ENCODE measurements at regions not wholly inside any gene's neighbourhood (a gene's known extent, or its start where the extent isn't known, plus 50 kb on each side); places are given as distances from the start of the nearest gene placed in this dataset.
A peak's percentile ranks its signal among the peaks of the same experiment; 100 is the strongest.
"Not testable (repeated sequence)": the region's sequence is repeated elsewhere in the genome, so short reads cannot be mapped to it uniquely, and the experiment has no call there.

DNA sequence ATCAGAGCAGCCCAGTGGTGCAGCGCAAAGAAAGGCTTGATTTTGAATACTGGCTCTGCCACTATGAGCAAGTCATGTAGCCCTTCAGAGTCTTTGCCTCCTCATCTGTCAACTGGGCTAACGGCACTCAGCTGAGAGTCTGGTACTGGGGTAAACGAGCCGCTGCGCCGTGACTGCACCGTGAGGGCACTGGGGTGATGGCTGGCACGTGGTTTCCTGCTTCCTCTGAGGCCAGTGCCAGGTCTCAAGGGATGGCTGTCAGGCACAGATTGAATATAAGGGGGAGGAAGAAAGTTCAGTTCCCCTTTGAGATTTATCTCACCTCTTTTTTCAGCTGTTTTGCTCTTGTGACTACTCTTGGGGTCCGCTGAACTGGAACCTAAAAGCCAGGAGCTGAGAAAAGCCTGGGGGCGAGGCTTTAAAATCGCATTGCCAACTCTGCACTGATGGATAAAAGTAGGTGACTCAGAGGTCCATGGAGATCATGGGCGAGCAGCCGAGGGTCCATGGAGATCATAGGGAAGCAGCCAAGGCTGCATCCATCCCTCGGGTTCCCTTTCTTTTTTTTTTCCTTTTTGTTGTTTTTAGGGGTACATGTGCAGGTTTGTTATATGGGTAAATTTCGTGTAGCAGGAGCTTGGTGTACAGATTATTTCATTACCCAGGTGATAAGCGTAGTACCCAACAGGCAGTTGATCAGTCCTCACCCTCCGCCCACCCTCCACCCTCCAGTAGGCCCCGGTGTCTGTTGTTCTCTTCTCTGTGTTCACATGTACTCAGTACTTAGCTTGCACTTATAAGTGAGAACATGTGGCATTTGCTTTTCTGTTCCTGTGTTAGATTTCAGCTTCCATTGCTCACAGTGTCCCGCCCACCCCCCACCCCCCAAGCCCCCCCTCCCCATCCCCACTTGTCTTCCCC lies 114.3 kb downstream of the SPP2 start:
- peak; percentile 74 for ATAC-seq
- H3K27me3 Mint-ChIP-seq = no peaks in the 10 kb centered on the region
- DNase-seq = peak; percentile 60
- no peaks in the 10 kb centered on the region for H3K9me3 Mint-ChIP-seq (ENCODE audit: low read depth)
- peaks cover 16% of the 10 kb centered on the region for H3K4me1 Mint-ChIP-seq
- CTCF ChIA-PET = interaction anchor here (1.3 kb wide), 1 partner anchor 336 kb away, joined by 3 read pairs; no protein-coding TSS in a partner anchor
- H3K27ac Mint-ChIP-seq = no peak overlapping the region
- H3K4me3 Mint-ChIP-seq = no peak overlapping the region
- H3K36me3 Mint-ChIP-seq = no peaks in the 10 kb centered on the region

DNA sequence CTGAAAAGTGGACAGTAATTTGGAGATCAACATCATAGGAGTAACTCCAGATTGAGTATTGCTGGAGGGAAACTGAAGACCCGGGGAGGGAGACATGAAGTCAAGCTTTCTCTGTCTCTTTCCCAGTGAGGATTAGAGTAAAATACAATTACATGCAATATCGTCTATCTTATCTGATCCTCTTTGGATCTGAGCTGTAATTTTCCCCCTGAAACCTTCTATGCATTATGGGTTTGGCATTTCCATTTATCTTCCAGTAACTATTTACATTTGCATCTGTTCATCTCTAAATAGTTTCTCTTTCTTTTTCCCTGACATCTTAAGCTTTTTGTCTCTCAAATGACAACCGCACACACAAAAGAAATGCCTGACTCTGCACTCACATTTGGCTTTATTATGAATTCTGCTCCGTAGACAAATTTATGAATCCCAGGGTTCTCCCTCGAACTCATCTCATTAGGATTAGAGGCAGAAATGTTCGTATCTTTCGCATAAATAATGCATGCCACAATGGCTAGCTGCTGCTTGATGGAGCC lies 113.1 kb downstream of the SPP2 start:
- Mint-ChIP-seq H3K36me3 (no peaks in the 10 kb centered on the region), H3K27ac (no peak overlapping the region), H3K27me3 (no peaks in the 10 kb centered on the region), H3K4me3 (no peak overlapping the region), H3K9me3 (ENCODE audit: low read depth) (no peaks in the 10 kb centered on the region), H3K4me1 (peaks cover 21% of the 10 kb centered on the region)
- CTCF ChIA-PET = interaction anchor here (0.9 kb wide), 1 partner anchor 337 kb away, joined by 3 read pairs; no protein-coding TSS in a partner anchor
- ATAC-seq = no peak
- no peak for DNase-seq

DNA sequence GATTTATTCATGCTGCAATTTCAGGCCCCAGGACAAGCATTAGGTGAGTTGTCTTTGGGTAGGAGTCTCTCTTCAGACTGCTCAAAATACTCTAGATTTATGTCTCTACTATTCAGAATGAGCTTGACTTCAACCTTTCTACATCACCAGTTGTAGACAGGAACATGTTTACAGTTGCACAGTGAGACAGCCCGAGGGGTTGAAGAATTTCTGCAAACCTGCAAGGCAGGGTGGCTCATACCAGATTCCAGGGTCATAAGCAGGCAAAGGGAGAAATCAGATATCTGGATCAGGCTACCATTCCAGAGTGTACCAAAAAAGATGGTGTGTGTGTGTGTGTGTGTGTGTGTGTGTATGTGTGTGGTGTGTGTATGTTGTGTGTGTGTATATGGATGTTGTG lies 112.4 kb downstream of the SPP2 start:
- no peak overlapping the region for H3K27ac Mint-ChIP-seq
- no peaks in the 10 kb centered on the region for H3K27me3 Mint-ChIP-seq
- ATAC-seq = no peak
- H3K4me3 Mint-ChIP-seq = no peak overlapping the region
- no peaks in the 10 kb centered on the region for H3K9me3 Mint-ChIP-seq (ENCODE audit: low read depth)
- peaks cover 25% of the 10 kb centered on the region for H3K4me1 Mint-ChIP-seq
- no peak for DNase-seq
- peaks cover 1% of the 10 kb centered on the region for H3K36me3 Mint-ChIP-seq
- CTCF ChIA-PET = interaction anchor here (0.9 kb wide), 1 partner anchor 338 kb away, joined by 3 read pairs; no protein-coding TSS in a partner anchor

DNA sequence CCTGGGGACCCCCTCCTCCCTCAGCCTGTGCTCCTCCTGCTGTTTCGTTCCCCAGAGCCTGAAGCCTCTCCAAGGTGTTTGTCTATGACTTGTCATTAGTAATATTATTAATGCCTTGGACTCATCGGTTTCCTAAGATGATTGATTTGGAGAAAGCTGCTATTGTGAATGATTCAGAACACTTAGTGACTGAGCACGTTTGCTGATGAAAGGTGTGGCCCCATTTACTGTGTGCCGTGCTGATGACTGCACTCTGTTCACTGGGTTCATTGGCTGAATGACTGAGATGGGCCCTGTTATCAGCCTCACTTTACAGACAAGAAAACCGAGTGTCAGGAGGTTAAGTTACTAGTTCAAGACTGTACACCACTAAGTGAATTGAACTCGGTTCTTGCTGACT lies 111.4 kb downstream of the SPP2 start:
- CTCF ChIA-PET = no interaction called here
- H3K4me3 Mint-ChIP-seq = no peak overlapping the region
- no peak for ATAC-seq
- peaks cover 25% of the 10 kb centered on the region for H3K4me1 Mint-ChIP-seq
- no peak overlapping the region for H3K27ac Mint-ChIP-seq
- H3K27me3 Mint-ChIP-seq = no peaks in the 10 kb centered on the region
- H3K9me3 Mint-ChIP-seq (ENCODE audit: low read depth) = no peaks in the 10 kb centered on the region
- DNase-seq = no peak
- H3K36me3 Mint-ChIP-seq = peaks cover 1% of the 10 kb centered on the region

DNA sequence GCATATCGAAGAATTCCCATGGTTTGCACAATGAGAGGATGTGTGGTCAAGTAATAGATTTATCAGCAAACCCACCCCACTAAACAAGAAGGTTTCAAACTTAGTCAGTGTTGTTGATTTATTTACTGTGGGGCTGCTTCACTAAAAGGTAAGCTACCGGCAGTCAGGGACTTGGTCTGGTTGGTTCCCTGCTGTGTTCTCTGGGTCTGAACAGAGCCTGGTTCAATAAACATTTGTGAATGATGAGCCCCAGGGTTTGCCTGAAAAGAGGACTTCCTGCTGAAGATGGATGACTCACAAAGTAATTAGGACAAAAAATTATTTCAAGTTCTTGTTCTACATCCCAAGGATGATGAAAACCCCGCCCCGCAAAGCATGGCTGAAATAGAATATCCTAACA lies 108.3 kb downstream of the SPP2 start:
- H3K4me1 Mint-ChIP-seq = peaks cover 12% of the 10 kb centered on the region
- ATAC-seq (no peak), DNase-seq (no peak)
- H3K4me3 Mint-ChIP-seq = no peak overlapping the region
- H3K36me3 Mint-ChIP-seq = peaks cover 3% of the 10 kb centered on the region
- no peak overlapping the region for H3K27ac Mint-ChIP-seq
- CTCF ChIA-PET = no interaction called here
- H3K9me3 Mint-ChIP-seq (ENCODE audit: low read depth) = no peaks in the 10 kb centered on the region
- H3K27me3 Mint-ChIP-seq = peaks cover 4% of the 10 kb centered on the region

DNA sequence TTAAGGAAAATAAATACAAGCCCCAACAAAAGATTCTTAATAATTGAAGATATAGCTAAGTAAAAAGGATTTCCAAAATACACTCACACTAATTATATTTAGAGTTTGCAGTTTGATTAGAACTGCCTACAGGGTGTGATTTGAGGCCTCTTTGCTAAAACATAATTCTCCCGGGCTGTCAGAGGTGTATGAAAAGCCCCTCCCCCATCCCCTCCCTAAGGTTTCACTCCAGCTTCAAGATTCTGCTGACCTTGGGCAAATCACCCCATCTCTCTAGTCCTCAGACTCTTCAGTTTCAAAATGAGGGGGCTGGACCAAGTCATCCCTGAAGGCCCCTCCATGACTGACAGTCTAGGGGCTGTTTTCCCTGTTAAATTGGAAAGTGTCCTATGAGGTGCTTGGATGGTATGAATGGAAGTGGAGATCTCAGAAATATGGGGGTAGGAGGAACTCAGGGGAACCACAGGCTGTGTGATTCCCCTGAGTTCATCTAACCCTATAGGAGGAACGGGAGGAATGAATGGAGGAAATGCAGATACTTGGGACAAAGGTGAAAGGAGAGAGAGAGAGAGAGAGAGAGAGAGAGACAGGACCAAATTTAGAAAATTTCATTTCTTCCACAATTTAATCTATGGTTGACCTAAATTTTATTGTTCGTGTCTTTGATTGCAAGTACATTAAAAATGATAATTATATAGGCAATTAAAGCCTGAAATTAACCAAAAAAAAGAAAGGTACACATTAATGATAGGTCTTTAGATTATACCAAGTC lies 107.5 kb downstream of the SPP2 start:
- CTCF ChIA-PET = no interaction called here
- no peak for DNase-seq
- H3K27ac Mint-ChIP-seq = peak overlapping the region; percentile 5

DNA sequence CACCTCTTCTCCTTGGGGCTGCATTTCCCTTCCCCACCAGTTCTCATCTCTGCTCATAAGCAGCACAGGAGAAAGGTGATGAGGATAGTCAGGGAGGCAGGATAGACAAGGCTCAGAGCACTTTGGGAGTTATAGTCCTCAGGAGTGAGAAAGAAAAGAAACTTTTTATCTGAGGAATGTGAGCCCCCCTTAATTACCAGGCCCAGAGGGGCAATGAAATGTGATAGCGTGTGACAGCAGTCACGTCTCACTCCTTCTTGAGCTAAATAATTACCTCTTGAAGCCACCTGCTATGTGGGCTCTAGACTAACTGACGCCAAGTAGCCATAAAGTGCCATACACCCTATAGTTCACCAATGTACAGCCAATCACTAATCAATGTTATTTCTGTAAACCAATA lies 105.8 kb downstream of the SPP2 start:
- H3K9me3 Mint-ChIP-seq (ENCODE audit: low read depth) = no peaks in the 10 kb centered on the region
- H3K36me3 Mint-ChIP-seq = peaks cover 7% of the 10 kb centered on the region
- no peak overlapping the region for H3K4me3 Mint-ChIP-seq
- H3K4me1 Mint-ChIP-seq = peaks cover 9% of the 10 kb centered on the region
- peaks cover 4% of the 10 kb centered on the region for H3K27me3 Mint-ChIP-seq
- CTCF ChIA-PET = interaction anchor here (1.0 to 1.2 kb wide), 3 partner anchors 13 to 344 kb away, joined by 3 to 5 read pairs (median 4); no protein-coding TSS in a partner anchor
- H3K27ac Mint-ChIP-seq = no peak overlapping the region
- ATAC-seq (no peak), DNase-seq (no peak)

More for the DNA sequence above, 107.5 kb downstream of the SPP2 start:
- Mint-ChIP-seq H3K4me1 (peaks cover 9% of the 10 kb centered on the region), H3K4me3 (no peak overlapping the region), H3K36me3 (peaks cover 6% of the 10 kb centered on the region), H3K9me3 (ENCODE audit: low read depth) (no peaks in the 10 kb centered on the region), H3K27me3 (peaks cover 4% of the 10 kb centered on the region)
- ATAC-seq = no peak

DNA sequence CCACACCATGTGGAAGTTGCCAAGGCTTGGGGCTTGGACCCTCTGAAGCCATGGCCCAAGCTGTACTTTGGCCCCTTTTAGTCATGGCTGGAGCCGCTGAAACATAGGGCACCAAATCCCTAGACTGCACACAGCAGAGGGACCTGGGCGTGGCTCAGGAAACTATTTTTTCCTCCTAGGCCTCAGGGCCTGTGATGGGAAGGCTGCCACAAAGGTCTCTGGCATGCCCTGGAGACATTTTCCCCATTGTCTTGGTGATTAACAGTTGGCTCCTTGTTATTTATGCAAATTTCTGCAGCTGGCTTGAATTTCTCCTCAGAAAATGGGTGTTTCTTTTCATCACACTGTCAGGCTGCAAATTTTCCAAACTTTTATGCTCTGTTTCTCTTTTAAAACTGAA lies 102.3 kb downstream of the SPP2 start:
- DNase-seq, ATAC-seq: not testable (repeated sequence)
- H3K4me1 Mint-ChIP-seq = peaks cover 12% of the 10 kb centered on the region

DNA sequence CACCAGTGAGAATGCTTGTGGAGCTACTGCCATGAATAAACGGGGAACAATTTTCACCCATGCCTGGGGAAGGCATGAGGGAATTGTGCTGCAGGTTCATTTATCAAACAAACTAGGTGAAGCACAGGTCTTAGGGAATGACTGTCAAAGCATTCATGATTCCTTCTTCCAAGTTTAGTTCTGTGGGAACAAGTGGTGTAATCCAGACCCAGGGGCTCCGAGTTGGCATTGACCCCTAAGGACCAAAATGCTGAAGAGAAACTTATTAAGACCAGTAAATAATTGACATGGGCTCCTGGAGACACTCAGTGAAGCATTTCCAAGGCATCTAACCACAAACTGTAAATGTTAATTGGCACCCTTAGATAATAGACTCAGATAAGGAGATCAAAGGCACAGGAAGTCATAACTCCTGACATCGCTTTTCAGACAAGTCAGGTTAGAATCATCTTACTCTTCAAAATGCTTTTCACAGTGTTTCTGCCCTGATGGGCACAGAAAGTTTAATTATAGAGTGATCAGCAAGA lies 96.9 kb downstream of the SPP2 start:
- CTCF ChIA-PET = interaction anchor here (1.0 to 4.6 kb wide), 4 partner anchors 12 to 398 kb away, joined by 3 to 21 read pairs (median 5); no protein-coding TSS in a partner anchor
- Mint-ChIP-seq H3K27me3 (no peaks in the 10 kb centered on the region), H3K9me3 (ENCODE audit: low read depth) (peaks cover 2% of the 10 kb centered on the region), H3K4me1 (peaks cover 26% of the 10 kb centered on the region), H3K27ac (no peak overlapping the region), H3K4me3 (no peak overlapping the region), H3K36me3 (peaks cover 12% of the 10 kb centered on the region)
- no peak for ATAC-seq
- no peak for DNase-seq

More for the DNA sequence above, 102.3 kb downstream of the SPP2 start:
- CTCF ChIA-PET = interaction anchor here (1.3 kb wide), 1 partner anchor 17 kb away, joined by 3 read pairs; no protein-coding TSS in a partner anchor
- not testable (repeated sequence) for H3K36me3 Mint-ChIP-seq; H3K4me3 Mint-ChIP-seq; H3K27ac Mint-ChIP-seq; H3K27me3 Mint-ChIP-seq; H3K9me3 Mint-ChIP-seq (ENCODE audit: low read depth)

DNA sequence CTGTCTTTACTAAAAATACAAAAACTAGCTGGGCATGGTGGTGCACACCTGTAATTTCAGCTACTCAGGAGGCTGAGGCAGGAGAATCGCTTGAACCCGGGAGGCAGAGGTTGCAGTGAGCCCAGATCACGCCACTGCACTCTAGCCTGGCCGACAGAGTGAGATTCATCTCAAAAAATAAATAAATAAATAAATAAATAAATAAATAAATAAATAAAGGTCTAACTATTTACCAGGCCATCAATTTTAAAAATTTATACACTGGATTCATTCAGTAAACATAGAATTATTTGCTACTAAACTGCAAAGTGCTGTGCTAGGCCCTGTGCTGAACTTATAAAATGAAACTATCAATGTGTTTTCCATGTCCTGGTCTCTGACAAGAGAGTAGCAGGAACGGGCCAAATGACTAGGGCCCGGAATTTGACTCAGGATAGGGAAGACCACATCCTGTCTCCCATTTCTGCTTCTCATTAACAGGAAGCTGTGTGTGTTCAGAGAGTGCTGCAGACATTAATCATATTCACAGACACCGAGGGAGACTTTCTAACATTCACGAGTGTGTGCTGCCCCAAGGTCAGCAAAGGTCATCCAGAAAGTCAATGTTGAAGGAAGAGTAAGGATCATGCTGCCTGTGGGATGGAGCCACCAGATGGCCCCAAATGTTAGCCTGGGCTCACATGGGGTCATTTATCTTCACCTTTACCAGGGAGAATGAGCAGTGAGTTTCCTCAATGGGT lies 95.8 kb downstream of the SPP2 start:
- Mint-ChIP-seq H3K36me3 (peaks cover 11% of the 10 kb centered on the region), H3K27me3 (no peaks in the 10 kb centered on the region), H3K4me1 (peaks cover 26% of the 10 kb centered on the region), H3K9me3 (ENCODE audit: low read depth) (peaks cover 2% of the 10 kb centered on the region), H3K4me3 (peak overlapping the region; percentile 12), H3K27ac (peak overlapping the region; percentile 75)
- CTCF ChIA-PET = interaction anchor here (1.0 to 4.6 kb wide), 4 partner anchors 10 to 399 kb away, joined by 3 to 21 read pairs (median 5); no protein-coding TSS in a partner anchor
- DNase-seq (no peak), ATAC-seq (no peak)

DNA sequence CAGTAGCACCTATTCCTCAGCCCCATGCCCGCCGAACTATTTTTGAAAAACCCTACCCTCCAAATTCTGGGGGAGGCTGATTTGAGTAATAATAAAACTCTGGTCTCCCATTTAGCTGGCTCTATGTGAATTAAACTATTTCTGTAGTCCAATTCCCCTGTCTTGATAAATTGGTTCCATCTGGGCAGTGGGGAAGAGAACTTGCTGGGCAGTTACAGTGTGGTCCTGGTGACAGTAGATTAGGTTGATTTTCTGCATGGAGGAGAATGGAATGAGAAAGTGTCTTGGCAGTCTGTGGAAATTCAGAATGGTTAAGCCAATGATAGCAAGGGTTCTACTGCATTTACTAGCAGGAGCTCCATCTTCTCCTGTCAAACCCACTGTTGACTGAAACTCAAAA lies 95.0 kb downstream of the SPP2 start:
- Mint-ChIP-seq H3K27me3 (no peaks in the 10 kb centered on the region), H3K36me3 (peaks cover 11% of the 10 kb centered on the region), H3K4me3 (no peak overlapping the region), H3K9me3 (ENCODE audit: low read depth) (peaks cover 2% of the 10 kb centered on the region), H3K4me1 (peaks cover 26% of the 10 kb centered on the region), H3K27ac (no peak overlapping the region)
- CTCF ChIA-PET = interaction anchor here (1.8 to 4.6 kb wide), 2 partner anchors 10 to 400 kb away, joined by 7 to 21 read pairs; no protein-coding TSS in a partner anchor
- ATAC-seq (no peak), DNase-seq (no peak)

DNA sequence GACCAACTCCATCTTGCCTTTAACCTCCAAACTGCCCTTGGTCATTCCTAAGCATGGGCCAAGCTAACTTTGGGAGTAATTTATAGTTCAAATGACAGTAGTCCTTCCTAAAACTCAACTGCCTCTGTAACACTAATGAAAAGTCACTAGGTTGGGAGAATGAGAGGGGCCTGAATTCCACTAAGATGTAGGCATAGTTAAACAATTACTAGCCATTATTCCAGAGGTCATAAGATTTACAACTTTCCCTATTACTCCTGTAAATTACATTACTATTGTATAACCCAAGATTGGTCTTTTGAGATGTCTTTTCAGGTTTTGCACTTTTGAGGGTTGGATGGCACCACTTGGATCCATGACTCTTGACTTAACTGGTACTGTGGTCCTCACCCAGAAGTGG lies 94.6 kb downstream of the SPP2 start:
- Mint-ChIP-seq H3K4me3 (no peak overlapping the region), H3K4me1 (peaks cover 26% of the 10 kb centered on the region), H3K9me3 (ENCODE audit: low read depth) (peaks cover 2% of the 10 kb centered on the region), H3K36me3 (peaks cover 11% of the 10 kb centered on the region), H3K27ac (no peak overlapping the region), H3K27me3 (no peaks in the 10 kb centered on the region)
- no peak for ATAC-seq
- CTCF ChIA-PET = interaction anchor here (4.6 kb wide), 1 partner anchor 9 kb away, joined by 21 read pairs; no protein-coding TSS in a partner anchor
- no peak for DNase-seq
